Stimulated activated CD4-positive, alpha-beta T cell treated with anti-CD3 and anti-CD28 coated beads, Interleukin-1b, Interleukin-23, amount 100 ng/mL, for 48 hours (primary cell): ENCODE measurements at regions not wholly inside any gene's neighbourhood (a gene's known extent, or its start where the extent isn't known, plus 50 kb on each side); places are given as distances from the start of the nearest gene placed in this dataset.
A peak's percentile ranks its signal among the peaks of the same experiment; 100 is the strongest.
"Not testable (repeated sequence)": the region's sequence is repeated elsewhere in the genome, so short reads cannot be mapped to it uniquely, and the experiment has no call there.

Experiments used
- DNase-seq: peaks from one replicate; pipeline ENCODE4 v3.0.0-alpha.2; 2020

DNA sequence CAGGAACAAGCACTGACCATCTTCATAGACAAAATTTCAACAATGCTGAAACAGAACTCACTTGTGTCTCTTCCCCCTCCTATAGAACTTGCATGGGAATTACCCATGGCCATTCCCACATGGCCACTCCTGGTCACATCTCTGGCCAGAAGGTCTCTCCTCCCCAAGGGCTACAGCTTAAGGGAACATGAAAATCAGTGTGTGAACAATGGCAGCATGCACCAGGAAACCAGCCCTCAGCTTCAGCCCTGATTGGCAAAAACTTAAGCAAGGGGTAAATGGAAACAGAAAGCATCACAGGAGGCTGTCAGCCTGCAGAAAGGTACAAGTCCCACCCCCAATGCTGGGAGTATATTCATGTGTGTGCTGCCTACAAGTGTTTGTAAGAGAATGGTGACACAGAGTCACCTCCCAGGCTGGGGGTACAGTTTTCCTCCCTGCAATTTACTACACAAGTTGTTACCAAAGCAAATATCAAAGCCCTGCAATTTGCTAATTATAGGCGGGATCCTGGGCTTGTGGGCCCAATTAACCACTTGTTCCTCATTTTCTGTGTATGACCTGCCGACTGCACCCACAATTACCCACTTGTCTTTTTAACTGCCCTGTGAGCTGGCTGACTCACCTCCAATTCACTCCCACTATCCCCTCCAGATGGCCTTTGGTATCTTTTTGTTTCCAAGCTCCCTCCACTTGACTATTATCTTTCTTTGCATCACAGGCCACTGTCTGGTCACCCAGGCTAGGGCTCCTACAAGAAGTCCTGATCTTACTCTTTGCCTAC is 84.4 kb upstream of the HES1 start:
- no peak for DNase-seq

DNA sequence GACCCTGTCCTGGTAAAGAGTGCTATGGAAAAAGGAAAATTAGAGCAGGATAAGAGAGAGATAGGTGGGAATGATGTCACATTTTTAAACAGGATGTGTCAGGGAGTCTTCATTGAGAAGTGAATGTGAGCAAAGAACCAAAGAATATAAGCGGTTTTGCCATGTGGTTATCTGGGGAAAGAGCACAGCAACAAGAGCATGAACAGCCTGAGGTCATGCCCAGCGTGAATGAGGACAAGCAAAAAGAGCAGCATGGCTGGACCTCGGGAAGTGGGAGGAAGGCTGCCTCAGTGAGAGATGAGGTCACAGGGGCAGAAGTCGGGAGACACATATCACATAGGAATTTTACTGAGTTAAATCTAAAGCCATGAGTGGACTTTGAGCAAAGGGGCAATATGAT is 82.8 kb upstream of the HES1 start:
- no peak for DNase-seq

DNA sequence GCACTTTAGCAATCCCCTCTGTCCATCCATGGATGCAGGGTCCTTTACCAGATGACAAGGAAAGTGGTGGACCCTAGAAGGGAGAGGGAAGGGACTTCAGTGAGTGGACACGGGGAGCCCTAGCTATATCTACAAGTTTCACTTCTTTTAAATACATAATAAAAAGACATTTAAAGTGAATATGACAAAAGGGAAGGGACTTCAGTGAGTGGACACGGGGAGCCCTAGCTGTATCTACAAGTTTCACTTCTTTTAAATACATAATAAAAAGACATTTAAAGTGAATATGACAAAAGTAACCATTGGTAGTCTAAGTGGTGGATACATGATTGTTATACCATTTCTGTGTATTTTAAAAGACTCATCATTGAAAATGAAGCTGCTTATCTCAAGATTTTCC is 81.9 kb upstream of the HES1 start:
- DNase-seq, result no peak

DNA sequence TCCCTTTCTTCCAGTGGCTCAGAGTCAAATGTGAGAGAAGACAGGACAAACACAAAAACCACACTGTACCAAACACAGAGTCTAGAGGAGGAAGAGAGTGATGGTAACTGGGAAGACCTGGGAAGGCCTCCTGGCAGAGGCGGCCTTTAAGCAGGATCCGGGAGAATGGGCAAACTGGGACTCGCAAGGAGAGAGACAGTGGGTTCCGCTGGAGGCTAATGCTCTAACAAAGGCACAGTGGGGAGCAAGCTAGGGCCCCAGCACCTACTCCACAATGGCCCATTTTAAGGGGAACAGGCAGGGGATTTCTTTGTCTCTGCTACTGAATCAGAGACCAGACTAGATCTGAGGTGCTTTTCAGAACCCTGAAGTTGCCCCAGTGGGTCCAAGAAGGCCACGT is 81.4 kb upstream of the HES1 start:
- DNase-seq, result no peak

DNA sequence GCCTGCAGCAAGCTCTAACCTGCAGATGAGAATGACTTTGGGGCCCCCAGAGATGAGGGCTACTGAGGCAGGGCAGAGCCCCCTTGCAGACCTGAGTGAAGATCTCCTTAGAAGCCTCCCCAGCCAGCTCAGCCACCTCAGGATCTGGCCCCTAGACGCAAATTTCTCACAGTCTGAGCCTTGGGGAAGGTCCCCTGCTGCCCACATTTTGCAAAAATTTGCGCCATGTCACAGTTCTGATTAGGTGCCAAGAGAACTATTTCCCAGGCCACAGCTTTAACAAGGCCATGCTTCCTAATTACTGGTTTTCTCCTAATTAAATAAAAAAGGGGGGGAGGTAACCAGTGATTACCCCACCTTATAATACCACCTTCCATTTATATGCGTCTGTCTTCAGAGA is 81.0 kb upstream of the HES1 start:
- no peak for DNase-seq

DNA sequence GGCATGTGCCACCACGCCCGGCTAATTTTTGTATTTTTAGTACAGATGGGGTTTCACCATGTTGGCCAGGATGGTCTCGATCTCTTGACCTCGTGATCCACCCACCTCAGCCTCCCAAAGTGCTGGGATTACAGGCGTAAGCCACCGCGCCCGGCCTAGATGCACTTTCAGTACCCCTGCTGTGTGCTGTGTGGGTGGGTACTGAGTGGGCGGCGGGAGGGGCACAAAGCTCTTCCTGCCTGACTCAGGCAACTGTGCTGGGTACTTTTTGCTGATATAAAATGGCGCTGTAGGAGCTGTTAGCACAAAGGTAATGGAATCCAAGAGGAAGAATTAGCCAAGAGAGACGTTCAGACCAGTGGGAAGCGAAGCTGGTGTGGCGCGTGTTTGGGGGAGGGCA is 79.6 kb upstream of the HES1 start:
- DNase-seq, result not testable (repeated sequence)

DNA sequence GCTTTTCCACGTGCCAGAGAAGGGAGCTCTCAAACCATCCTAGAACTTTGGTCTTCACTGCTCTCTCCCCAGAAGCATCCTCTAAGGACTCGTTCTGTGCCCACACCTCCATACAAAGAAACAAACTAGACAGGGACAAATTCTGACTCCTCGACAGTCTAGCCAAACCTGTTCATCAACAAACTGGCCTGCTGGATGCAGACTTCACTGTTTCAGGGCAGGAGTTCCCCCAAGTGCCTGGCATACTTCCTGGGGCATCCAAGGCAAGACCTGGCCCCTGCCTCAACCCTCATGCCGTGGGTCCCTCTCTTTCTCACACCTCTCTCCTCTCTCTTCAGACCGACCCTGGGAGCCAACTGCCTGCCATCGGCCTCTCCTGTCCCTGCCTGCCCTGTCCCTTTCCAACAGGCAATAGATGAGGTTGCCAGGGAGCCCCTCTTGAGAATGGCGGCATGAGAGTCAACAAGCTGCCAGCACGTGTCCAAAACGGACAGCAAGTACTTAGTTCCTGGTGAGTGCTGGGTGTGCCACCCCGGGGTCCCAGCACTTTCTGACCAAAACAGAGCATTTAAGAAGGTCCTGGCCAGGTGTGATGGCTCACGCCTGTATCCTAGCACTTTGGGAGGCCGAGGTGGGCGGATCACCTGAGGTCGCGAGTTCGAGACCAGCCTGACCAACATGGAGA is 79.1 kb upstream of the HES1 start:
- DNase-seq, result no peak

DNA sequence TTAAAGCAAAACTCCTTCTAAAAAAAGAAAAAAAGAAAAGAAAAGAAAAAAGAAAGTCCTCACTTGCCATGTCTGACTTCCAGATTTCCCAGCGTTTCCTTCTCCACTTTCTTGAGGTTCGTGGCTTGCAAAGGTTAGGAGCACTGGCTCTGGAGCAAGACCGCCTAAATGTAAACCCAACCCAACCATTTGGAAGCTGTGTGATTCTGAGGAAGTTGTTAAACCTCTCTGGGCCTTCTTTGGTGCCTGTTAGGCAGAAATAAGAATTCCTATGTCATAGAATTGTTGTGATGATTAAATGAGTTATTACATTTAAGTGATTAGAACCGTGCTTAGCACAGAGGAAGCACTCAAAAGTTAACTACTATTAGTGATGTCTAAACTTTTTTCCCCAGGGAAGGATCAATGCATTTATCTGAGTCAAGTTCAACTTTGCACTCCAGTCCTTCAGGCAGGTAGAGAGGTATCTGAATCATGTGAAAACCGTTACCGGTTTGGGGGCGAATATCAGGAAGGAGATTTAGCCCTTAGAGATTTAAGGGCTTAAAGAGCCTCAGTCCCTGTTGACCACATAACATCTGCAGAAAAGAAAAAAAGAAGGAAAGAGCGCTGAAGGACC is 78.3 kb upstream of the HES1 start:
- DNase-seq, result no peak

DNA sequence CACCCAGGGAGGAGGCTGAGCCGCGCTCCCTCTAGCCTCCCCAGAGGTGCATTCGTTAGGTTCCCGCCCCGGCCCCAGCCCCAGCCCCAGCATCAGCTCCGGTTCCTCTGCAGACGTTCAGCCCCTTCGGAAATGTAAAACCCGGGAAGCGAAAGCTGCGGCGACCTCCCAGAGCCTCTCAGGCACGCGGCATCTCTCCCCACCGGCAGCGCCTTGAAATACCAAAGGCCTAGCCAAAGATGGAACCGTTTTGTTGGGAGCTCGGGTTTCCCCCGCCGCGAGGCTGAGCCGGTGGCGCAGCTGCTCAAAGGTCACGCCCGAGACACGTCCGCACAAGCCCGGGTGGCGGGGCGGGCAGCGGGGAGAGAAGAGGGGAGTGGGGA is 77.8 kb upstream of the HES1 start:
- peak; percentile 31 for DNase-seq

DNA sequence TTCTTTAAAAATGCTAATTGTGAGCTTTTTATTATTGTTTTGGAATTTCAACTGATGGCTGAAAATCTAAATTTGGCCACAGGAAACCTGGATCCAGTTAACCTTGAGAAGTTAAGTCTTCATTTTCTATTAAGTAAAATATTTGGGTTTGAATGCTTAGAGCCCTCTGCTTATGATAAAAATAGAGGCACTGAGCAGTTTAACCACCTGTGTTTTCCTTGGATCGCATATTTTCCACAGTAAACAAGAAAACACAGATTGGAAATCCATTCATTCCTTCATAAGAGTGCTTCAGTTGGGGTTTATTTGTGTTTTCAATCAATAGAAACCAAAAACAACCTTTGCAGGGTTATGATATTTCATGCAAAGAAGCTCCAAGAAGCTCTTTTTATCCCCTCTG is 77.2 kb upstream of the HES1 start:
- DNase-seq, result no peak

DNA sequence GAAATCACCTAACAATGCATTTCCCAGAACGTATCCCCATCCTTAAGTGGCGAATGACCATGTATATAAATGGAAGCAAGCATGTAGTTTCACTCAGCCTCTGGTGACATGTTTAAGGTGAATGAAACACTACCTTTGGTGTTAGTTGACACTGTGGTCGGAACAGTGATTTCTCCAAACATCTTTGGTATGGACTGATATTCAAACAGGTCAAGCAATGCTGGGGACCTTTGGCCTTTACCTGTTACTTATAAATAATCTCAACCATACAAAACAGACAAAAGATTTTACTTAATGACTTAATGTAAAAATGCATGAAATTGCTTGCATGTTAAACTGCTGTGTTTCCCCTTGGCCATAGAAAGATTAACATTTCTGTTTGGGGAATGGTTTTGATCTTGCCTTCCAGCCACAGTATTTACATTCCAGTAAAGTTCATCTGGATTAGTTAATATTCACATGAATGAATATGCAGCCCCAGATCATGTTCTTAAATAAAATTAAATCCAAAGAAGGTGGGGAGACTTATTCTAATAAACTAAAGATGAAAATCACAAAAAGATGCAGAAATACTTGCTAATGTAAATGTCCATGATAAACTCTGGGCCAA is 74.4 kb upstream of the HES1 start:
- DNase-seq, result no peak

DNA sequence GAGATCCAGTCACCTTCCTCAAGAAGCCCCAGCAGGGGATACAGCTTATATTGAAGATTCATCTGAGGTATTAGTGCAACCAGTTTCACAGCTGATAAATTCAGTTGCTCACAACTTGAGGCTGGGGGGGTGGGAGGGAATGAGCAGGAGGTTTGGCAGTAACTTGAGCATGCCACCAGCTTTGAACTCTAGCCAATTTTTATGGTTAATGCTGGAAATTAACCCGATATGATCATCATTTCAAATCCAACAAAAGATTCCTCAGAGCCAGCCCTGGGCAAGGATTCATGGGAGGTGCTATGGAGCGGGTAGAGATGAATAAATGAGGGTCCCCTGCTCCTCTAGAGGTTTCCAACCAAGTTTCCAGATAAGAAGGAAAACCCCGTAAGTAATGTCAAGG is 73.1 kb upstream of the HES1 start:
- DNase-seq, result no peak

DNA sequence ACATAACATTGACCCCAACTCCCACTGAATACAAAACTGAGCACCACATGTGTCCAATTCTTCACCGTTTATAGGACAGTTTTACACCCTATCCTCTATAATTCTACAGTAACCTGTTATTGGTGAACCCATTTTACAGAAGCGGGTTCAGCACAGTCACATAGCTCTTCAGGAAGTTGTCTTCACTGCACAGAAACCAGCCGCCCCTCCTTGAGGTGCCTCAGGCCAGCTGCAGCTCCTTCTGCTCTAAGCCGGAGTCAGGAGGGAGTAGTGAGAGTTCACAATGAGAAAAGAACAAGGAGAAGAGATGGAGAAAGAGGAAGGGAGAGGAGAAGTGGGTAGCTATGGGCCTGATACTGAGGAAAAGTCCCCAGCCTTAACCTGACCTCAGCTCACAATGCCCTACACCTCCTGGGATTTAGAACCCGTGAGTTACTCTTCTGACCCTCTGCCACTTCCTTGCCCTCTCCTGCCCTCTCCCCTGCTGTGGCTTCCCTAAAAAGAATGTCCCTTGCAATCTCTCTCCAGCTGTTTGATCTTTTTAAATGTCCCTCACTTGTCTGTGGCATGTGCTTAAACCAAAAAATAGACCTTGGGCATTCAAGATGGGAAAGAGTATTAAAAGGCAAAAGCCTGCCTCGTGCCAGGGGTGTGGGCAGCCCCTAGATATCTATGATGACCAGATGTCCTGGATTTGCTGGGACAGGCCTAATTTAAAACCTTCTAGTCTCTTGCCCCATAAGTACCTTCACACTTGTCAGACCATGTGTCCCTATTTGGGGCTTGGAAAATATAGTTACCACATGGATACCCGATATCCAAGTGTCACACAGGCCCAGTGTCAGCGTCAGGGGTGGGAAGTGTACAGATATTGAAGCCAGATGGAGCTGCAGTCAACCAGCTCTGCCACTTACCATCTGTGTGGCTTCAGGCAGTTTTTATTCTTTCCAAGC is 71.3 kb upstream of the HES1 start:
- no peak for DNase-seq

DNA sequence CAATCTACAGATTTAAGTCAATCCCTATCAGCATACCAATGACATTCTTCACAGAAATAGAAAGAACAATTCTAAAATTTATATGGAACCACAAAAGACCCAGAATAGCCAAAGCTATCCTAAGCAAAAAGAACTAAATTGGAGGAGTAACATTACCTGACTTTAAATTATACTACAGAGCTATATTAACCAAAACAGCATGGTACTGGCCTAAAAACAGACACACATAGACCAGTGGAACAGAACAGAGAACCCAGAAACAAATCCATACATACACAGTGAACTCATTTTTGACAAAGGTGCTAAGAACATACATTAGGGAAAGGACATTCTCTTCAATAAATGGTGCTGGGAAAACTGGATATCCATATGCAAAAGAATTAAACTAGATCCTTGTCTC is 68.6 kb upstream of the HES1 start:
- DNase-seq, result not testable (repeated sequence)

DNA sequence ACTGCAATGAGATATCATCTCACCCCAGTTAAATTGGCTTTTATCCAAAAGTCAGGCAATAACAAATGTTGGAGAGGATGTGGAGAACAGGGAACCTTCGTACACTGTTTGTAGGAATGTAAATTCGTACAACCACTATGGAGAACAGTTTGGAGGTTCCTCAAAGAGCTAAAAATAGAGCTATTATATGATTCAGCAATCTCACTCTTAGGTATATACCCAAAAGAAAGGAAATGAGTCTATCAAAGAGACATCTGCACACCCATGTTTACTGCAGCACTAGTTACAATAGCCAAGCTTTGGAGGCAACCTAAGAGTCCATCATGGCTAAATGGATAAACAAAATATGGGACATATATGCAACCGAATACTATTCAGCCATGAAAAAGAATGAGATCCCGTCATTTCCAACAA is 68.0 kb upstream of the HES1 start:
- no peak for DNase-seq

DNA sequence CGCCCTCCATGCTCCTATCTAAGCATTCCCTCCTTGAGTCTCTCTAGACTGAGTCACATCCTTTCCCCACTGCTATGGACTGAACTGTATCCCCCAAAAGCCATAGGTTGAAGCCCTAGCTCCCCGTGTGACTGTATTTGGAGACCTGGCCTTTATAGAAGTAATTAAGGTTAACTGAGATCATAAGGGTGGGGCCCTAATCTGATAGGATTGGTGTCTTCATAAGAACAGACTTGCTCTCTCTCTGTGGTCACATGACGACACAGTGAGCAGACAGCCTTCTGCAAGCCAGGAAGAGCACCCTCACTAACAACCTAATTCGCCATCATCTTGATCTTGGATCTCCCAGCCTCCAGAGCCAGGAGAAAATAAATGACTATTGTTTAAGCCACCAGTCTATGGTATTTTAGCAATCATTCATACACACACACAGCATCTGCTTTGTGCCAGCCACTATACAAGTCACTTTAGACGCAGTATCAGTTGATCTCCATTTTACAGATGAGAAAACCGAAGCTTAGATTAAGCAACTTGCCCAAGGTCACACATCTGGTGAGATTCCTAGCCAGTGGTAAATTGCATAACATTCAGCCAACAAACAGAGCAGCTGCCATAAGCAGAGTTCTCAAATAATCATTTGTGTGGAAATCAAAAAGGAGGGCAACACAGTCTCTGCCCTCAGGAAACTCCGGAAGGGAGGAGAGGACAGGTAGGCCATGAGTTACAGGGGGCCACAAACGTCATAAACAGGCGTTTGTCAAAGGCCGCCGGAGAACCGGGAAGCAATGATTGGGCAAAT is 66.3 kb upstream of the HES1 start:
- no peak for DNase-seq

DNA sequence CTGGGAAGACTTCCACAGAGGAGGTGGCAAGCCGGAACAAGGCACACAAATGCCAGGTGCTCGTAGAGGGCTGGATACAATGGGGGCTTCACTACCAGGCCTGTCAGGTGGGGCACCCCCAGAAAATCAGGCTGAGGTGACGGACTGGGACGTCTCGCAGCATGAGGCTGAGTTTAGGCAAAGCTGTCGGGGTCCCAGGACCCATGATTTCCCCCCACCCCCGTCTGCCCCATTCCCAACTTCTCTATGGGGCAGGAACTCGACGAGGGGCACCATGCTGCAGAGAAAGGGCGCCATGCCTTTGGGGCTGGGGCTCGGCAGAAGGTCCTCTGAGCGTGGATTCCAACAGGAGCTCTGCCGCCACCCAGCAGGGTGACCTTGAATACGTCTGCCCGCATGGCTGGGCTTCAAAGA is 65.7 kb upstream of the HES1 start:
- DNase-seq, result no peak

DNA sequence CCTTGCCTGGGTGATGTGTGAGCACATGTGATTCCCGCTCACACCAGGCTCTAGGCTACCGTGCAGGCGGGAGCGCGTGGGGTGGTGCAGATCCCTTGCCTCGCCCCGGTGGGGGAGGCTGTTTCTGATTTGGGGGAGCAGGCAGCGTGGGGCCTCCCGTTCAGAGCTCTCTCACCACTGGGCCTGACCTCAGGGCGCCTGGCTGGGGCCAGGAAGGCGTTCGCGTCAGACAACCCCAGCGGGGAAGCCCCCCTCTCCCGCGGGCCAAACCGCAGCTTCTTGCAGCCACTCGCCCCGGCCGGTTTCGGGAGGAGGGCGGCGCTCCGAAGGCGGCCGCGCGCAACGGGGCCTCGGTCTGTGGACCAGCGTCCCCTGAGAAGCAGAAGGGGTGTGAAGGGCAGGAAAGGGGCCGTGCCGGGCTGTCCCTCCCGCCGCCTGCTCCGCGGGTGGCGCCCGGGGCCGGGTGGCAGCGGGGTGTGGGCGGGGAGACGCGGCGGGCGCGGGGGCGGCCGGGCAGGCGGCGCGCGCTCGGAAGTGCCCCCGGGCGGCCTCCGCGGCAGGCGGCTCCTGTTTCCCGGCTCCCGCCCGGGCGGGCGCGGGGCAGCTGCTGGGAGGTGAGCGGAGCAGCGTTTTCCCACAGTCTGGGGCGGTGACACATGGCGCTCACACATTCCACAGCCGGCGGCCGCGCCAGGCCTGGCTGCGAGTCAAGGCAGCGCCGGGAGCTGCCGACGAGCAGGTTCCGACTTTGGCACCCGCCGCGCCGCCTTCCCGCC is 65.1 kb upstream of the HES1 start:
- DNase-seq, result peak; percentile 76

DNA sequence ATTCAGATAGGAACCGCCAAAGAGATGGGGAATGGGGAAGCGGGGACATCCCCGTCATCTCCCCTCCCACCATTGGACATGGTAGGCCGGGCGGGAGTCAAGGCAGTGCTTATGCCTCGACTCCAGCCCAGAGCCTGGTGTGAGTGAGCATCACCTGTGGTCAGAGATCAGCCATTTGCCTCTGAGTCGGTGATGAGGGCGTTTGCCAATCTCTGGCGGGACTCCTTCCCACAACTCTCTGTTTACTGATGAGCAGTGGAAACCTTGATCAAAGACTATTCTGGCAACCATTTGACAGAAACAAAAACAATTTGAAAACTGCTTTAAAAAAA is 63.9 kb upstream of the HES1 start:
- DNase-seq, result peak; percentile 13

DNA sequence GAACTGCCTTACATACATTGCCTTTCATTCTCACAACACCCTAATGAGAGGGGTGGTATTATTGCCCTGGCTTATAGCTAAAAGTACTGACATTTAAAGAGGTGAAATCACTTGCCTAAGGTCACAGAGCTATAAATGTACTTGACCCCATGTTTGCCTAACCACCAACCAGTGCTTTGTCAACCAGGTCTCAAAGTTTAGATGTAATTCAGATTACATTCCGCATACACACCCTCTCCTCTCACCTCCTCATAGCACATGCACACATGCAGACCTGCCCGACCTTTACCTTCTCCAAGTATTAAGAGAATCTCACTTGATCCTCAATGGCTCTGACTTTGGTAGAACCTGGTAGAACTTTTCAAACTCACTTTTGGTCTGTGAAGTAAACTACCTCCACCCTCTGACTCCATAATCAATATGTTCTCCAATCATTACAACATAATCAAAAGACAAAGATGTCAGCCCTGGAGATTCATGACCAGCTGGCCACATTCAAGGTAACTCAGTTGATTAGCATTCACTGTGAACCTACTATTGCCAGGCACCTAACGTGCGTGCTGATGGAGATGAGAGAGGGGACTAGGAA is 63.2 kb upstream of the HES1 start:
- no peak for DNase-seq

DNA sequence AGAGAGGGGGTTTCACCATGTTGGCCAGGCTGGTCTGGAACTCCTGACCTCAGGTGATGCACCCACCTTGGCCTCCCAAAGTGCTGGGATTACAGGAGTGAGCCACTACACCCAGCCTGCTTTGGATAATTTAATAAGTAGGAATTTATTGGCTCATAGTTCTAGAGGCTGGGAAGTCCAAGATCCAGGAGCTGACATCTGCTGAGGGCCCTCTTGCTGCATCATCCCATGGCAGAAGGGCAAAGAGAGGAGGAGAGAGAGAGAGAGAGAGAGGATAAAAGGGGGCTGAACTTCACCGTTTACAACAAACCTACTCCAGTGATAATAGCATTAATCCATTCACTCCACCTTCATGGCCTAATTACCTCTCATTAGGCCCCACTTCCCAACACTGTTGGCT is 62.0 kb upstream of the HES1 start:
- no peak for DNase-seq
